Sigmoid colon (tissue), 6 donors: ENCODE measurements at regions not wholly inside any gene's neighbourhood (a gene's known extent, or its start where the extent isn't known, plus 50 kb on each side); places are given as distances from the start of the nearest gene placed in this dataset.

ENCODE experiments used
- DNase-seq: peaks from one replicate; pipeline ENCODE4 v3.0.0-alpha.2; 2019
- H3K27ac ChIP-seq, 4 donors: fragments of 200-600 bp; sonication (generic); one replicate each; pipeline ENCODE4 v1.5.1; 2016 to 2019; ENCODE audit warnings: mild to moderate bottlenecking in 1 of 4
- H3K27me3 ChIP-seq, 3 donors: fragments of 200-600 bp; sonication (generic); one replicate each; pipeline ENCODE4 v1.5.1; 2019; ENCODE audit warnings: mild to moderate bottlenecking in 1 of 3
- H3K36me3 ChIP-seq, 4 donors: fragments of 200-600 bp; sonication (generic); one replicate each; pipeline ENCODE4 v1.5.1; 2016 to 2019
- H3K4me1 ChIP-seq, 4 donors: fragments of 200-600 bp; sonication (generic); one replicate each; pipeline ENCODE4 v1.5.1; 2017 to 2019
- H3K4me3 ChIP-seq, 4 donors: fragments of 200-600 bp; sonication (generic); one replicate each; pipeline ENCODE4 v1.5.1; 2017 to 2019; ENCODE audit warnings: mild to moderate bottlenecking in 2 of 4, moderate library complexity in 1 of 4
- H3K9me3 ChIP-seq, 4 donors: fragments of 200-600 bp in 3 of 4; sonication (generic) in 3 of 4; one replicate each; pipeline versions ENCODE4 v1.5.1 to v1.6.1; 2013 to 2019
- CTCF ChIP-seq, 4 experiments: fragments of 450-650 bp in 3 of 4; fragments of 200-600 bp in 1 of 4; IDR thresholded peaks; one replicate each; pipeline ENCODE4 v1.5.1; 2016 to 2019; ENCODE audit warnings: antibody characterized with exemption in 4 of 4, mild to moderate bottlenecking in 3 of 4, moderate library complexity in 2 of 4
- EP300 ChIP-seq, 4 donors: sonication (generic); formaldehyde crosslinking; IDR thresholded peaks; one replicate each; pipeline ENCODE4 v1.6.1; 2017; ENCODE audit warnings: antibody characterized with exemption in 4 of 4
- POLR2A ChIP-seq, 2 donors: fragments of 450-650 bp; IDR thresholded peaks; one replicate each; pipeline ENCODE4 v1.6.1; 2016; ENCODE audit warnings: antibody characterized with exemption in 2 of 2, mild to moderate bottlenecking in 2 of 2, moderate library complexity in 2 of 2
- POLR2AphosphoS5 ChIP-seq, 4 donors: sonication (generic); formaldehyde crosslinking; IDR thresholded peaks; one replicate each; pipeline ENCODE4 v1.6.1; 2017; ENCODE audit warnings: antibody characterized with exemption in 4 of 4
- WGBS, 2 donors: extraction: QIAGEN DNeasy Blood & Tissue Kit; methylation state at CpG; one replicate each; pipeline ENCODE4 v1.1.7; 2013; 5-methylcytosine and 5-hydroxymethylcytosine counted together
- intact Hi-C: fragments of 100-400 bp; cut with DNase I; formaldehyde crosslinking; loops from one replicate; pipeline ENCODE4 v1.15.1; 2023
- donor health status: healthy with polysubstance abuse.
- donor health status: healthy.

- intact Hi-C loops = no loop called here
- TF ChIP-seq CTCF (IDR thresholded peaks at IDR 0.05) = no peak
- H3K27ac ChIP-seq = no peak overlapping the region
- H3K27me3 ChIP-seq = no peaks in the 10 kb centered on the region
- no peak overlapping the region for H3K4me3 ChIP-seq
- H3K4me1 ChIP-seq = peaks cover 0 to 8% (median under 1%) of the 10 kb centered on the region in 4 donors
- whole genome bisulfite sequencing, 2 donors = 71 to 82% methylated on average over 1 of the region's 1 CpG
- DNase-seq = no peak
- no peaks in the 10 kb centered on the region for H3K36me3 ChIP-seq
- H3K9me3 ChIP-seq = no peaks in the 10 kb centered on the region
Observed at GRCh38 chr17:53270936-53271335, 551.8 kb upstream of the KIF2B start.

GRCh38 chr17:53264730-53265129, 558.0 kb upstream of the KIF2B start:
- Histone ChIP-seq H3K27me3 (no peaks in the 10 kb centered on the region), H3K9me3 (no peaks in the 10 kb centered on the region), H3K36me3 (no peaks in the 10 kb centered on the region), H3K4me1 (no peaks in the 10 kb centered on the region), H3K27ac (no peak overlapping the region), H3K4me3 (no peak overlapping the region)
- intact Hi-C loops = no loop called here
- 88 to 96% methylated on average over 1 of the region's 1 CpG for WGBS, 2 donors
- DNase-seq = no peak
- TF ChIP-seq POLR2A (IDR thresholded peaks at IDR 0.05) (no peak), POLR2AphosphoS5 (IDR thresholded peaks at IDR 0.05) (no peak), EP300 (IDR thresholded peaks at IDR 0.05) (no peak), CTCF (IDR thresholded peaks at IDR 0.05) (no peak)

GRCh38 chr17:53253956-53254597, 568.6 kb upstream of the KIF2B start:
- no peak for TF ChIP-seq POLR2AphosphoS5 (IDR thresholded peaks at IDR 0.05)
- TF ChIP-seq CTCF (IDR thresholded peaks at IDR 0.05) = no peak
- TF ChIP-seq POLR2A (IDR thresholded peaks at IDR 0.05) = no peak
- TF ChIP-seq EP300 (IDR thresholded peaks at IDR 0.05) = no peak
- no peak overlapping the region for H3K4me3 ChIP-seq
- peaks cover 0 to 9% (median 0%) of the 10 kb centered on the region in 4 donors for H3K4me1 ChIP-seq
- no peaks in the 10 kb centered on the region for H3K36me3 ChIP-seq
- WGBS, 2 donors = 8 to 50% methylated on average over 1 of the region's 1 CpG
- no peak overlapping the region for H3K27ac ChIP-seq
- intact Hi-C loops = no loop called here
- DNase-seq = no peak
- no peaks in the 10 kb centered on the region for H3K9me3 ChIP-seq
- no peaks in the 10 kb centered on the region for H3K27me3 ChIP-seq

- WGBS, 2 donors = 15 to 38% methylated on average over 3 of the region's 3 CpGs
- no peak for DNase-seq
- Histone ChIP-seq H3K36me3 (no peaks in the 10 kb centered on the region), H3K4me1 (peaks cover 0 to 13% (median 0%) of the 10 kb centered on the region in 4 donors), H3K9me3 (no peaks in the 10 kb centered on the region), H3K4me3 (no peak overlapping the region), H3K27ac (no peak overlapping the region), H3K27me3 (no peaks in the 10 kb centered on the region)
- no peak for TF ChIP-seq CTCF (IDR thresholded peaks at IDR 0.05)
- TF ChIP-seq EP300 (IDR thresholded peaks at IDR 0.05) = no peak
- no peak for TF ChIP-seq POLR2AphosphoS5 (IDR thresholded peaks at IDR 0.05)
- no peak for TF ChIP-seq POLR2A (IDR thresholded peaks at IDR 0.05)
- intact Hi-C loops = no loop called here
Observed at GRCh38 chr17:53249036-53249435, 573.7 kb upstream of the KIF2B start.

- no peaks in the 10 kb centered on the region for H3K4me1 ChIP-seq
- TF ChIP-seq EP300 (IDR thresholded peaks at IDR 0.05) (no peak), CTCF (IDR thresholded peaks at IDR 0.05) (no peak), POLR2A (IDR thresholded peaks at IDR 0.05) (no peak), POLR2AphosphoS5 (IDR thresholded peaks at IDR 0.05) (no peak)
- 95 to 99% methylated on average over 2 of the region's 2 CpGs for WGBS, 2 donors
- H3K9me3 ChIP-seq = peaks cover 0 to 4% (median 0%) of the 10 kb centered on the region in 4 donors
- H3K27me3 ChIP-seq = no peaks in the 10 kb centered on the region
- no peaks in the 10 kb centered on the region for H3K36me3 ChIP-seq
- no peak overlapping the region for H3K27ac ChIP-seq
- DNase-seq = no peak
- no peak overlapping the region for H3K4me3 ChIP-seq
- intact Hi-C loops = no loop called here
Observed at GRCh38 chr17:53234138-53234537, 588.6 kb upstream of the KIF2B start.
